Kidney (tissue), 13 donors: ENCODE measurements at regions not wholly inside any gene's neighbourhood (a gene's known extent, or its start where the extent isn't known, plus 50 kb on each side); places are given as distances from the start of the nearest gene placed in this dataset.

Source experiments
- DNase-seq, 5 donors: peaks; one replicate each; pipeline ENCODE4 v3.0.0-alpha.2; 2013 to 2020
- FAIRE-seq: peaks from 2 replicates; lab custom pipeline; 2012; peaks lifted over from hg19 to GRCh38; lab: Jason Lieb, UNC
- H3K27ac ChIP-seq, 2 donors: one replicate each; pipeline ENCODE4 v1.7.0; 2013; ENCODE audit warnings: low read depth in 2 of 2, low read length in 2 of 2, inconsistent platforms in 1 of 2
- H3K27me3 ChIP-seq: one replicate; pipeline ENCODE4 v1.7.1; 2013; ENCODE audit warnings: low read length, inconsistent platforms; ENCODE audit not compliant: control insufficient read depth, insufficient read depth
- H3K36me3 ChIP-seq, 3 donors: one replicate each; pipeline versions ENCODE4 v1.7.0 to v1.7.1; 2013; ENCODE audit warnings: low read length in 3 of 3, control low read depth in 1 of 3, inconsistent platforms in 1 of 3; ENCODE audit not compliant: insufficient read depth in 3 of 3, control insufficient read depth in 2 of 3
- H3K4me1 ChIP-seq, 3 donors: one replicate each; pipeline versions ENCODE4 v1.7.0 to v1.7.1; 2013; ENCODE audit warnings: low read length in 3 of 3, inconsistent platforms in 1 of 3, low read depth in 1 of 3; ENCODE audit not compliant: control insufficient read depth in 2 of 3, insufficient read depth in 2 of 3
- H3K4me3 ChIP-seq, 3 donors: one replicate each; pipeline versions ENCODE4 v1.7.0 to v1.8.1; 2013; ENCODE audit warnings: low read length in 3 of 3, control low read depth in 1 of 3, inconsistent platforms in 1 of 3
- H3K9ac ChIP-seq, 3 donors: one replicate each; pipeline versions ENCODE4 v1.7.0 to v1.7.1; 2013; ENCODE audit warnings: low read length in 3 of 3, control low read depth in 1 of 3, inconsistent platforms in 1 of 3
- H3K9me3 ChIP-seq, 3 donors: one replicate each; pipeline versions ENCODE4 v1.7.0 to v1.7.1; 2013; ENCODE audit warnings: low read length in 3 of 3, control low read depth in 1 of 3, inconsistent platforms in 1 of 3; ENCODE audit not compliant: control insufficient read depth in 2 of 3, insufficient read depth in 1 of 3
- intact Hi-C: fragments of 100-400 bp; cut with DNase I; formaldehyde crosslinking; loops from one replicate; pipeline ENCODE4 v1.11.1; 2022
- TF ChIP-seq, protein P1 (sequence below): IDR thresholded peaks from 3 replicates; pipeline ENCODE4 v1.5.1; 2012; ENCODE audit warnings: mild to moderate bottlenecking, moderate library complexity, borderline replicate concordance; ENCODE audit not compliant: insufficient read depth; ENCODE audit errors: extremely low read depth
- donor health status: control.
- donor health status: control.
- donor health status: control.
- donor health status: control.
- donor health status: control.
- donor health status: DM: yes; HTN: yes; CAD: no.
- donor health status: Normal renal cell carcinoma (clear cell type).

DNA sequence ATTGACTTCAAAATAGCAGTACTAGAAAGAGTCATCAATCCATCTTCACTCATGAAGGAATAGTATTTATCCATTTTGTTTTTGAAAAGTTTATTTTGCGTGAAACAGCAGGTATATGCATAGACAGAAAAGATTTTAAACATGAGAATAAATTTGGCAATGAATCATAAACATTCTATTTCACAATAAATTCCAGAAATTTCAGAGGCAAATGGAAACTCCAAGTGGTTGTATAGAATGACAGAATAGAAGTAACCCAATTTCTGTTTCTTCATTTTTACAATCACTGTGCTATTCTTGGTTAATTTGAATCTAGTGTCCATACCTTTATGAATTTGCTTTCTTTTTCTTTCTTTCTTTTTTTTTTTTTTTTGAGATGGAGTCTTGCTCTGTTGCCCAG lies 173.0 kb upstream of the ECI2 start:
- no peak for DNase-seq
- TF ChIP-seq, protein P1, sequence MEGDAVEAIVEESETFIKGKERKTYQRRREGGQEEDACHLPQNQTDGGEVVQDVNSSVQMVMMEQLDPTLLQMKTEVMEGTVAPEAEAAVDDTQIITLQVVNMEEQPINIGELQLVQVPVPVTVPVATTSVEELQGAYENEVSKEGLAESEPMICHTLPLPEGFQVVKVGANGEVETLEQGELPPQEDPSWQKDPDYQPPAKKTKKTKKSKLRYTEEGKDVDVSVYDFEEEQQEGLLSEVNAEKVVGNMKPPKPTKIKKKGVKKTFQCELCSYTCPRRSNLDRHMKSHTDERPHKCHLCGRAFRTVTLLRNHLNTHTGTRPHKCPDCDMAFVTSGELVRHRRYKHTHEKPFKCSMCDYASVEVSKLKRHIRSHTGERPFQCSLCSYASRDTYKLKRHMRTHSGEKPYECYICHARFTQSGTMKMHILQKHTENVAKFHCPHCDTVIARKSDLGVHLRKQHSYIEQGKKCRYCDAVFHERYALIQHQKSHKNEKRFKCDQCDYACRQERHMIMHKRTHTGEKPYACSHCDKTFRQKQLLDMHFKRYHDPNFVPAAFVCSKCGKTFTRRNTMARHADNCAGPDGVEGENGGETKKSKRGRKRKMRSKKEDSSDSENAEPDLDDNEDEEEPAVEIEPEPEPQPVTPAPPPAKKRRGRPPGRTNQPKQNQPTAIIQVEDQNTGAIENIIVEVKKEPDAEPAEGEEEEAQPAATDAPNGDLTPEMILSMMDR, result no peak
- Histone ChIP-seq H3K9me3 (peaks cover 0 to 13% (median 0%) of the 10 kb centered on the region in 3 donors), H3K27ac (no peak overlapping the region), H3K36me3 (no peaks in the 10 kb centered on the region), H3K4me3 (no peak overlapping the region), H3K4me1 (no peaks in the 10 kb centered on the region), H3K9ac (no peak overlapping the region), H3K27me3 (no peaks in the 10 kb centered on the region)
- FAIRE-seq, result no peak
- intact Hi-C loops, result no loop called here

DNA sequence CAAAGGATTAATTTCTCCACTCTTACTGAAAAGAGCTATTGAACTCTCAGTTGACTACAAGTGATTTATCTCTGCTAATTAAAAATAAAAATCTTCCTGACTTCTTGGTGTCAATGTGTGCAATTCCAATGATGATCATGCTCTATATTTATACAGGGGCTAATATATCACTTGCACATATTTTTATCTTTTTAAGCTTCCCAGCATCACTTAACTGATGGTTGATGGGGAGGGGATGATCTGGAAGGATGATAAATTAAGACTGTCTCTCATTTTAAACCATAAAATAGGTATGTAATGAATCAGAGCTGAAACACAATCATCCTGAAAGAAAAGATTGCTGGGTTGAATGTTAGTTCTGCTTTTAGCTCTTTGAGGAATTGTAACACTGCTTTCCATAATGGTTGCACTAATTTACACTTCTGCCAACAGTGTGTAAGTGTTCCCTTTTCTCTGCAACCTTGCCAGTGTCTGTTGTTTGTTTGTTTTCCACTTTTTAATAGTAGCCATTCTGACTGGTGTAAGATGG lies 169.6 kb upstream of the ECI2 start:
- Histone ChIP-seq H3K27ac (no peak overlapping the region), H3K9me3 (no peaks in the 10 kb centered on the region), H3K4me1 (no peaks in the 10 kb centered on the region), H3K27me3 (no peaks in the 10 kb centered on the region), H3K4me3 (no peak overlapping the region), H3K36me3 (no peaks in the 10 kb centered on the region), H3K9ac (no peak overlapping the region)
- FAIRE-seq (no peak), DNase-seq (no peak)
- TF ChIP-seq, protein P1, result no peak
- intact Hi-C loops, result no loop called here

DNA sequence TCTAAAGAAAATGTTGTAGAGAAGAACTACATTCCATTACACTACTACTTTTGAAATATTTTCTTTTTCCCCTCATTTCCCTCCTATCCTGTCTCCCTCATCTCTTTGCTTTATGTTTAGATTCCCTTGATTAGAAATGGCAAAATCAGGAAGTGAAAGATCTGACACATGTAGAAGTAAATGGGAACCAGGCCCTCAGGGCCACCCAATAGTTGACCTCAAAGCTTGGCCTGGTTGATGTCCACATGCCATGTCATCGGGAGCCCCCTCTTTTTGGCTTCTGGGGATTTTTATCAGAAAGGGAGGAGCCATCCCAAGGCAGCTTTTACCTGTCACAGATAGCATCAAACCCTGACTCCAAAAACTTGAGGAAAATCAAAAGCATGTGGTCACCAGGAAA lies 168.3 kb upstream of the ECI2 start:
- Histone ChIP-seq H3K9ac (no peak overlapping the region), H3K4me3 (no peak overlapping the region), H3K27me3 (no peaks in the 10 kb centered on the region), H3K27ac (no peak overlapping the region), H3K36me3 (no peaks in the 10 kb centered on the region), H3K9me3 (no peaks in the 10 kb centered on the region), H3K4me1 (no peaks in the 10 kb centered on the region)
- DNase-seq (no peak), FAIRE-seq (no peak)
- TF ChIP-seq, protein P1, result no peak
- intact Hi-C loops, result no loop called here

DNA sequence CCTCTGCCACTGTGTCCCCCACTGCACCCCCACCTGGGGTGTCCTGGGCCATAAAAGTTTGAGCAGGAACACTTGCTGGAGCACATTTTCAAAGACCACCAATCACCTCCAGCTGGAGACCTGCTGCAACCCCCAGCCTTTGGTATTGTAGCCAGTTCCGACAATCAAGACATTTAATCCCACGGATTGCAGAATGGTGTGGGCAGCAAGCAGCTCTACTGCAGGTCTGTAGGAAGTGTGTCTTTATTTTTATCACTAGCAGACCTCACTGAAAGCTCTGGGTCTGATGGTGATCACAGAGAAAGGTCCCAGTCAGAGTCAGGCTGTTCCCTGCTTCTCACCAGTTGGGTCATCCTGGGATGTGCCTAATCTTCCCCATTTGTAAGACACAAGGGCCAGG lies 167.1 kb upstream of the ECI2 start:
- intact Hi-C loops, result no loop called here
- Histone ChIP-seq H3K27ac (no peak overlapping the region), H3K4me3 (no peak overlapping the region), H3K27me3 (no peaks in the 10 kb centered on the region), H3K9me3 (peaks cover 0 to 4% (median 0%) of the 10 kb centered on the region in 3 donors), H3K36me3 (no peaks in the 10 kb centered on the region), H3K4me1 (no peaks in the 10 kb centered on the region), H3K9ac (no peak overlapping the region)
- DNase-seq, result no peak
- no peak for FAIRE-seq
- TF ChIP-seq, protein P1, result no peak
